Lung (tissue), 11 donors: ENCODE measurements at regions not wholly inside any gene's neighbourhood (a gene's known extent, or its start where the extent isn't known, plus 50 kb on each side); places are given as distances from the start of the nearest gene placed in this dataset.

ENCODE experiments used
- ATAC-seq: fragments of 200-7000 bp; cut with Tn5 transposase; one replicate; pipeline ENCODE4 v1.9.1; 2020; ENCODE audit warnings: moderate number of reproducible peaks; ENCODE audit not compliant: insufficient read depth, low FRiP score
- DNase-seq, 3 donors: peaks; one replicate each; pipeline ENCODE4 v3.0.0-alpha.2; 2013 to 2017
- H3K27ac ChIP-seq, 2 donors: one replicate each; pipeline ENCODE4 v1.5.1; 2013; ENCODE audit warnings: mild to moderate bottlenecking in 2 of 2, moderate library complexity in 2 of 2, control low read depth in 1 of 2, inconsistent platforms in 1 of 2, low read depth in 1 of 2, low read length in 1 of 2
- H3K27me3 ChIP-seq, 3 donors: one replicate each; pipeline ENCODE4 v1.5.1; 2013; ENCODE audit warnings: low read length in 2 of 3; ENCODE audit not compliant: control insufficient read depth in 3 of 3, insufficient read depth in 3 of 3
- H3K36me3 ChIP-seq, 4 donors: one replicate each; pipeline ENCODE4 v1.5.1; 2013; ENCODE audit warnings: low read length in 4 of 4, mild to moderate bottlenecking in 1 of 4, moderate library complexity in 1 of 4; ENCODE audit not compliant: control insufficient read depth in 4 of 4, insufficient read depth in 4 of 4
- H3K4me1 ChIP-seq, 5 donors: one replicate each; pipeline ENCODE4 v1.5.1; 2013; ENCODE audit warnings: low read length in 5 of 5, mild to moderate bottlenecking in 2 of 5, moderate library complexity in 1 of 5; ENCODE audit not compliant: control insufficient read depth in 5 of 5, insufficient read depth in 5 of 5
- H3K4me3 ChIP-seq: one replicate; pipeline ENCODE4 v1.5.1; 2013; ENCODE audit warnings: mild to moderate bottlenecking, control low read depth, moderate library complexity
- H3K9ac ChIP-seq, 2 donors: one replicate each; pipeline ENCODE4 v1.5.1; 2013; ENCODE audit warnings: low read length in 2 of 2, control low read depth in 1 of 2; ENCODE audit not compliant: insufficient read depth in 1 of 2
- H3K9me3 ChIP-seq, 4 donors: one replicate each; pipeline ENCODE4 v1.5.1; 2013; ENCODE audit warnings: low read length in 3 of 4, mild to moderate bottlenecking in 1 of 4, moderate library complexity in 1 of 4; ENCODE audit not compliant: control insufficient read depth in 4 of 4, insufficient read depth in 3 of 4
- CTCF ChIP-seq: IDR thresholded peaks from 2 replicates; pipeline ENCODE4 v1.5.1; 2012; ENCODE audit warnings: mild to moderate bottlenecking; ENCODE audit errors: control extremely low read depth, extremely low read depth
- WGBS, 2 donors: extraction: QIAGEN DNeasy Blood & Tissue Kit; methylation state at CpG; one replicate each; pipeline ENCODE4 v1.1.7; 2013; 5-methylcytosine and 5-hydroxymethylcytosine counted together
- donor health status: control.
- donor health status: control.
- donor health status: Bipolar disorder and iron deficiency.
- donor health status: healthy.
- donor health status: DM: yes; HTN: yes; CAD: no.

GRCh38 chr16:88297178-88297720 is 85.5 kb upstream of the ZNF469 start:
- Histone ChIP-seq H3K27ac (no peak overlapping the region), H3K4me3 (no peak overlapping the region), H3K36me3 (no peaks in the 10 kb centered on the region), H3K27me3 (peaks cover 0 to 8% (median 0%) of the 10 kb centered on the region in 3 donors), H3K4me1 (peaks cover 0 to 3% (median 0%) of the 10 kb centered on the region in 5 donors), H3K9ac (no peak overlapping the region), H3K9me3 (peaks cover 0 to 5% (median 0%) of the 10 kb centered on the region in 4 donors)
- ATAC-seq (no peak), DNase-seq (no peak)
- 77 to 82% methylated on average over 22 of the region's 22 CpGs for WGBS, 2 donors
- no peak for TF ChIP-seq CTCF

GRCh38 chr16:88298181-88298832 is 84.5 kb upstream of the ZNF469 start:
- Histone ChIP-seq H3K27me3 (peaks cover 0 to 8% (median 0%) of the 10 kb centered on the region in 3 donors), H3K9ac (no peak overlapping the region), H3K4me3 (no peak overlapping the region), H3K9me3 (peaks cover 0 to 14% (median 0%) of the 10 kb centered on the region in 4 donors), H3K36me3 (no peaks in the 10 kb centered on the region), H3K4me1 (peaks cover 0 to 3% (median 0%) of the 10 kb centered on the region in 5 donors), H3K27ac (no peak overlapping the region)
- no peak for TF ChIP-seq CTCF
- no peak for ATAC-seq
- DNase-seq = no peak
- WGBS, 2 donors = 59 to 77% methylated on average over 16 of the region's 16 CpGs

- ATAC-seq (no peak), DNase-seq (no peak)
- no peak overlapping the region for H3K9ac ChIP-seq
- H3K27ac ChIP-seq = no peak overlapping the region
- WGBS, 2 donors = 45 to 55% methylated on average over 14 of the region's 14 CpGs
- peaks cover 0 to 5% (median 0%) of the 10 kb centered on the region in 5 donors for H3K4me1 ChIP-seq
- TF ChIP-seq CTCF = no peak
- peaks cover 0 to 17% (median 0%) of the 10 kb centered on the region in 4 donors for H3K9me3 ChIP-seq
- no peak overlapping the region for H3K4me3 ChIP-seq
- peaks cover 0 to 8% (median 0%) of the 10 kb centered on the region in 3 donors for H3K27me3 ChIP-seq
- no peaks in the 10 kb centered on the region for H3K36me3 ChIP-seq
Observed at GRCh38 chr16:88298833-88299745, 83.7 kb upstream of the ZNF469 start.
